Spleen (tissue), 11 donors: ENCODE measurements at regions not wholly inside any gene's neighbourhood (a gene's known extent, or its start where the extent isn't known, plus 50 kb on each side); places are given as distances from the start of the nearest gene placed in this dataset.

Source experiments
- DNase-seq: peaks from one replicate; pipeline ENCODE4 v3.0.0-alpha.2; 2020
- H3K27ac ChIP-seq, 8 donors: fragments of 200-600 bp; sonication (generic) in 7 of 8; 1 replicate in 4 of 8; 2 replicates in 4 of 8; pipeline versions ENCODE4 v1.5.0 to v1.8.0; 2016 to 2021; ENCODE audit warnings: inconsistent platforms in 4 of 8, mild to moderate bottlenecking in 4 of 8, moderate library complexity in 1 of 8
- H3K27me3 ChIP-seq, 7 donors: fragments of 200-600 bp; sonication (generic) in 6 of 7; replicated peaks in 1 of 7; 1 replicate in 4 of 7; 2 replicates in 3 of 7; pipeline versions ENCODE4 v1.5.0 to v1.8.0; 2016 to 2021; ENCODE audit warnings: inconsistent platforms in 3 of 7, mild to moderate bottlenecking in 1 of 7
- H3K36me3 ChIP-seq, 6 donors: fragments of 200-600 bp; sonication (generic) in 5 of 6; 1 replicate in 4 of 6; 2 replicates in 2 of 6; pipeline versions ENCODE4 v1.5.0 to v1.8.0; 2016 to 2021; ENCODE audit warnings: inconsistent platforms in 2 of 6
- H3K4me1 ChIP-seq, 6 donors: fragments of 200-600 bp; sonication (generic) in 5 of 6; 1 replicate in 3 of 6; 2 replicates in 3 of 6; pipeline versions ENCODE4 v1.5.0 to v1.8.0; 2016 to 2021; ENCODE audit warnings: inconsistent platforms in 3 of 6
- H3K4me3 ChIP-seq, 8 donors: fragments of 200-600 bp; sonication (generic) in 7 of 8; 1 replicate in 4 of 8; 2 replicates in 4 of 8; pipeline versions ENCODE4 v1.5.0 to v1.8.0; 2016 to 2021; ENCODE audit warnings: inconsistent platforms in 4 of 8, mild to moderate bottlenecking in 4 of 8, moderate library complexity in 2 of 8
- H3K9me3 ChIP-seq, 8 donors: fragments of 200-600 bp; sonication (generic) in 7 of 8; 1 replicate in 4 of 8; 2 replicates in 4 of 8; pipeline versions ENCODE4 v1.5.0 to v1.8.0; 2016 to 2021; ENCODE audit warnings: inconsistent platforms in 4 of 8
- CTCF ChIP-seq, 11 experiments: fragments of 200-600 bp in 7 of 11; fragments of 450-650 bp in 4 of 11; sonication (generic) in 4 of 11; IDR thresholded peaks in 8 of 11; conservative IDR thresholded peaks in 3 of 11; 1 replicate in 7 of 11; 2 replicates in 4 of 11; pipeline versions ENCODE4 v1.4.0 to v1.8.0; 2016 to 2021; ENCODE audit warnings: antibody characterized with exemption in 11 of 11, inconsistent platforms in 4 of 11, mild to moderate bottlenecking in 1 of 11
- POLR2A ChIP-seq, 3 donors: fragments of 450-650 bp; IDR thresholded peaks; one replicate each; pipeline ENCODE4 v1.5.1; 2017; ENCODE audit warnings: antibody characterized with exemption in 3 of 3, mild to moderate bottlenecking in 1 of 3
- POLR2AphosphoS5 ChIP-seq, 3 donors: sonication (generic); formaldehyde crosslinking; IDR thresholded peaks; one replicate each; pipeline ENCODE4 v1.5.1; 2017; ENCODE audit warnings: antibody characterized with exemption in 3 of 3
- WGBS, 5 donors: extraction: QIAGEN DNeasy Blood & Tissue Kit in 3 of 5; methylation state at CpG; one replicate each; pipeline versions ENCODE4 v1.1.5 to v1.1.7; 2013 to 2018; 5-methylcytosine and 5-hydroxymethylcytosine counted together
- intact Hi-C: fragments of 100-400 bp; cut with DNase I; formaldehyde crosslinking; loops from one replicate; pipeline ENCODE4 v1.15.0; 2023; ENCODE audit warnings: low total_unique reads
- donor health status: healthy with polysubstance abuse.
- donor health status: DM: no; HTN: no; CAD: no; lungs with moderate emphysema.
- donor health status: DM: no; HTN: no; CAD: no.
- donor health status: Bipolar disorder and iron deficiency.
- donor health status: healthy.
- donor health status: DM: no; HTN: no; CAD: no.
- donor health status: DM: yes; HTN: yes; CAD: no.

GRCh38 chr5:40402007-40402364 is 277.7 kb upstream of the PTGER4 start:
- H3K4me1 ChIP-seq = peaks cover 18 to 46% (median 30%) of the 10 kb centered on the region in 6 donors
- TF ChIP-seq POLR2A (IDR thresholded peaks at IDR 0.05) = no peak
- no peak for TF ChIP-seq POLR2AphosphoS5 (IDR thresholded peaks at IDR 0.05)
- no peak for TF ChIP-seq CTCF (IDR thresholded peaks at IDR 0.05 in 8 of 11, conservative IDR thresholded peaks at IDR 0.05 in 3 of 11)
- 31 to 39% (median 34%) methylated on average over 1 of the region's 1 CpG for WGBS, 5 donors

DNA sequence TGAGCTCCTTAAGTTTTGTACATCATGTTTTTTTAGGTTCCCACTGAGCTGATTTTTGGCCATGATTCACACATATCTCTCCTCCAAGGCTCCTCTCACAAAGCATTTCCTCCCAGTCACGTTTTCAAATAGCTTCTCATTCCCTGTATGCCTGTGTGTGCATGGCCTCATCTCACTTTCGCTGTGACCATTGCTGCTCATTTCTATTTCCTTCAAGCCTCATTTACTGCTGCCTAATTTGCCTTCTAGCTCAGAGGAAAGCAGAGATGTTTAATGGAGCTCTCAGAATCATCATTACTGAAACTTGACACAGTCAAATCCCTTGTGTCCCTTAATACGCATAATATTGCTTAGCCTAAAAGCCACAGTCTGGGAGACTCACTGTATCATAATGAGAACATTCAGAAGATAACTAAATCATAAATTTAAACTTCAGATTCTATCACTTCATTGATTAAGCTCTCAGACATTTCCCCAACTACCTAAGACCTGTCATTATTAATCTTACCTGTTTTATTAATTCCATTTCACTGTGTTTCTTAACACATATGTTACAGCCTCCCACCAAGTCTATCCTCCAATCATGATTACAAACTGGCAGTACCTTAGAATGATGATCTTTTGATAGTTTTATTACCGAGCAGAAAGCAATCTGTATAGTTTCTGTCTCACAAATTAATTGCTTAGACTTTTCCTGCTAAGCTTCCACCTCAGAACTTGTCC is 278.3 kb upstream of the PTGER4 start:
- no peak for DNase-seq
- no peaks in the 10 kb centered on the region for H3K36me3 ChIP-seq
- TF ChIP-seq CTCF (IDR thresholded peaks at IDR 0.05 in 8 of 11, conservative IDR thresholded peaks at IDR 0.05 in 3 of 11) (no peak), POLR2AphosphoS5 (IDR thresholded peaks at IDR 0.05) (no peak), POLR2A (IDR thresholded peaks at IDR 0.05) (no peak)
- peak overlapping the region in 1 of 8 donors; percentile 21 for H3K27ac ChIP-seq
- no peaks in the 10 kb centered on the region for H3K9me3 ChIP-seq
- intact Hi-C loops = no loop called here
- 56 to 70% (median 66%) methylated on average over 4 of the region's 4 CpGs for WGBS, 5 donors
- peaks cover 18 to 41% (median 25%) of the 10 kb centered on the region in 6 donors for H3K4me1 ChIP-seq
- H3K27me3 ChIP-seq = no peaks in the 10 kb centered on the region
- no peak overlapping the region for H3K4me3 ChIP-seq

More at GRCh38 chr5:40402007-40402364, 277.7 kb upstream of the PTGER4 start:
- peak overlapping the region in 1 of 8 donors; percentile 21 for H3K27ac ChIP-seq
- H3K27me3 ChIP-seq = no peaks in the 10 kb centered on the region
- intact Hi-C loops = no loop called here
- H3K4me3 ChIP-seq = no peak overlapping the region
- no peaks in the 10 kb centered on the region for H3K9me3 ChIP-seq
- H3K36me3 ChIP-seq = no peaks in the 10 kb centered on the region
- no peak for DNase-seq

- Histone ChIP-seq H3K9me3 (no peaks in the 10 kb centered on the region), H3K4me3 (no peak overlapping the region), H3K27me3 (no peaks in the 10 kb centered on the region), H3K36me3 (no peaks in the 10 kb centered on the region), H3K27ac (no peak overlapping the region), H3K4me1 (peaks cover 8 to 29% (median 13%) of the 10 kb centered on the region in 6 donors)
- intact Hi-C loops = no loop called here
- WGBS, 5 donors = 68 to 87% (median 84%) methylated on average over 1 of the region's 1 CpG
- TF ChIP-seq CTCF (IDR thresholded peaks at IDR 0.05 in 8 of 11, conservative IDR thresholded peaks at IDR 0.05 in 3 of 11) = no peak
- no peak for TF ChIP-seq POLR2A (IDR thresholded peaks at IDR 0.05)
- TF ChIP-seq POLR2AphosphoS5 (IDR thresholded peaks at IDR 0.05) = no peak
- no peak for DNase-seq
Observed at GRCh38 chr5:40400245-40400644, 279.5 kb upstream of the PTGER4 start.

DNA sequence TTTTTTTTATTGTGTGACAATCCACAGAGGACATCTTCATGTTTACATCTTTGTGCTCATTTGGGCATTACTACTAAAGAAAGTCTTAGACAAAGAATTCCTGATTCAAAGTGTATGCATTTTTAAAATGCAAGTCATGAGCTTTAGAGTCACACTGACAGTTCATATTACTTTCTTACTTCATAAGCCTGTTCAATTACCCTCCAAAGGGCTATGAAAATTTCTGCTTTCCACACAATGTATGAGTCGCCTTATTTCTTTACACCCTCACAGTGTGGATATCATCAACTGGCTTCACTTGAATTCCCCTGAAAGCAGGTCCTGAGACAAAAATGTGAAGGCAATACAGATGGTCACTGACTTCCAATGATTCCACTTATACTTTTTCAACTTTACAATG is 280.4 kb upstream of the PTGER4 start:
- intact Hi-C loops = no loop called here
- peaks cover 0 to 20% (median 4%) of the 10 kb centered on the region in 6 donors for H3K4me1 ChIP-seq
- no peaks in the 10 kb centered on the region for H3K36me3 ChIP-seq
- H3K9me3 ChIP-seq = no peaks in the 10 kb centered on the region
- no peak for DNase-seq
- H3K27ac ChIP-seq = no peak overlapping the region
- TF ChIP-seq POLR2AphosphoS5 (IDR thresholded peaks at IDR 0.05) (no peak), CTCF (IDR thresholded peaks at IDR 0.05 in 8 of 11, conservative IDR thresholded peaks at IDR 0.05 in 3 of 11) (no peak), POLR2A (IDR thresholded peaks at IDR 0.05) (no peak)
- WGBS, 5 donors = 85 to 97% (median 95%) methylated on average over 1 of the region's 1 CpG
- no peak overlapping the region for H3K4me3 ChIP-seq
- no peaks in the 10 kb centered on the region for H3K27me3 ChIP-seq
